ENCODE measurements at regions not wholly inside any gene's neighbourhood (a gene's known extent, or its start where the extent isn't known, plus 50 kb on each side); places are given as distances from the start of the nearest gene placed in this dataset.

DNA sequence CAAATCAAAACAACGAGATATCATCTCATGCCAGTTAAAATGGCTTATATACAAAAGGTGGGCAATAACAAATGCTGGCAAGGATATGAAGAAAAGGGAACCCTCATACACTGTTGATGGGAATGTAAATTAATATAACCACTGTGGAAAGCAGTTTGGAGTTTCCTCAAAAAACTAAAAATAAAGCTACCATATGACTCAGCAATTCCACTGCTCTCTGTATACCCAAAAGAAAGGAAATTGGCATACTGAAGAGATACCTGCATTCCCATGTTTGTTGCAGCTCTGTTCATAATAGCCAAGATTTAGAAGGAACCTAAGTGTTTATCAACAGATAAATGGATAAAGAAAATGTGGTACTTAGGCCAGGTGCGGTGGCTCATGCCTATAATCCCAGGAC is 124.8 kb downstream of the MSTN start:
- Histone ChIP-seq H3K4me3 (replicated peaks in 1 of 2; ENCODE audit: low read depth in 1 of 2, low read length in 2 of 2) (no peak overlapping the region), H3K27me3 (ENCODE audit: insufficient read depth, low read length) (no peaks in the 10 kb centered on the region), H4K20me1 (ENCODE audit: insufficient read depth) (no peaks in the 10 kb centered on the region), H3K27ac (ENCODE audit: low read depth, low read length) (no peak overlapping the region), H3K4me1 (ENCODE audit: control insufficient read depth in 1 of 2, insufficient read depth in 2 of 2, low read length in 2 of 2) (peaks cover 0 to 7% of the 10 kb centered on the region in 2 experiments; a peak in 2 of 4 replicates), H3K4me2 (ENCODE audit: low read length) (no peak overlapping the region), H3K9ac (ENCODE audit: low read length) (no peak overlapping the region), H3K36me3 (ENCODE audit: control insufficient read depth in 1 of 2, insufficient read depth in 2 of 2, low read length in 2 of 2) (no peaks in the 10 kb centered on the region), H3K9me3 (ENCODE audit: control insufficient read depth in 1 of 2, insufficient read depth in 1 of 2, low read depth in 1 of 2, low read length in 2 of 2) (no peaks in the 10 kb centered on the region; a peak in 2 of 4 replicates), H2AFZ (ENCODE audit: low read depth, low read length, poor library complexity, severe bottlenecking) (no peak overlapping the region), H3K9me2 (ENCODE audit: insufficient read depth) (no peaks in the 10 kb centered on the region), H3K79me2 (ENCODE audit: insufficient read depth, low read length) (no peaks in the 10 kb centered on the region)
- intact Hi-C loops (cut with micrococcal nuclease) = no loop called here
- ChIA-PET CTCF (no interaction called here), RAD21 (ENCODE audit: low non-redundant PET in 1 of 2, low total read pairs in 2 of 2, uncharacterized antibody in 2 of 2, unreplicated experiment in 2 of 2) (interaction anchor here in 1 of 2 experiments (0.7 kb wide), 1 partner anchor 138 kb away, joined by 3 read pairs; no protein-coding TSS in a partner anchor), POLR2A (no interaction called here)
- DNase-seq (ENCODE audit: low read depth, low spot score) = no peak
- BruUV-seq (replicated peaks) = no TSS peak
- no peak for ATAC-seq
- no peak for TF ChIP-seq TCF7L2 (IDR thresholded peaks at IDR 0.05; ENCODE audit: borderline replicate concordance, extremely low read depth, insufficient read depth, insufficient read length)
- TF ChIP-seq, protein P1, sequence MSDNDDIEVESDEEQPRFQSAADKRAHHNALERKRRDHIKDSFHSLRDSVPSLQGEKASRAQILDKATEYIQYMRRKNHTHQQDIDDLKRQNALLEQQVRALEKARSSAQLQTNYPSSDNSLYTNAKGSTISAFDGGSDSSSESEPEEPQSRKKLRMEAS (IDR thresholded peaks at IDR 0.05) = no peak
- no peak for TF ChIP-seq EGR1 (IDR thresholded peaks at IDR 0.05; ENCODE audit: low read depth)
- no peak for TF ChIP-seq JUND (IDR thresholded peaks at IDR 0.05)
- TF ChIP-seq, protein P2, sequence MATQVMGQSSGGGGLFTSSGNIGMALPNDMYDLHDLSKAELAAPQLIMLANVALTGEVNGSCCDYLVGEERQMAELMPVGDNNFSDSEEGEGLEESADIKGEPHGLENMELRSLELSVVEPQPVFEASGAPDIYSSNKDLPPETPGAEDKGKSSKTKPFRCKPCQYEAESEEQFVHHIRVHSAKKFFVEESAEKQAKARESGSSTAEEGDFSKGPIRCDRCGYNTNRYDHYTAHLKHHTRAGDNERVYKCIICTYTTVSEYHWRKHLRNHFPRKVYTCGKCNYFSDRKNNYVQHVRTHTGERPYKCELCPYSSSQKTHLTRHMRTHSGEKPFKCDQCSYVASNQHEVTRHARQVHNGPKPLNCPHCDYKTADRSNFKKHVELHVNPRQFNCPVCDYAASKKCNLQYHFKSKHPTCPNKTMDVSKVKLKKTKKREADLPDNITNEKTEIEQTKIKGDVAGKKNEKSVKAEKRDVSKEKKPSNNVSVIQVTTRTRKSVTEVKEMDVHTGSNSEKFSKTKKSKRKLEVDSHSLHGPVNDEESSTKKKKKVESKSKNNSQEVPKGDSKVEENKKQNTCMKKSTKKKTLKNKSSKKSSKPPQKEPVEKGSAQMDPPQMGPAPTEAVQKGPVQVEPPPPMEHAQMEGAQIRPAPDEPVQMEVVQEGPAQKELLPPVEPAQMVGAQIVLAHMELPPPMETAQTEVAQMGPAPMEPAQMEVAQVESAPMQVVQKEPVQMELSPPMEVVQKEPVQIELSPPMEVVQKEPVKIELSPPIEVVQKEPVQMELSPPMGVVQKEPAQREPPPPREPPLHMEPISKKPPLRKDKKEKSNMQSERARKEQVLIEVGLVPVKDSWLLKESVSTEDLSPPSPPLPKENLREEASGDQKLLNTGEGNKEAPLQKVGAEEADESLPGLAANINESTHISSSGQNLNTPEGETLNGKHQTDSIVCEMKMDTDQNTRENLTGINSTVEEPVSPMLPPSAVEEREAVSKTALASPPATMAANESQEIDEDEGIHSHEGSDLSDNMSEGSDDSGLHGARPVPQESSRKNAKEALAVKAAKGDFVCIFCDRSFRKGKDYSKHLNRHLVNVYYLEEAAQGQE (IDR thresholded peaks at IDR 0.05; ENCODE audit: low read depth) = no peak
- no peak for TF ChIP-seq POLR2AphosphoS5 (IDR thresholded peaks at IDR 0.05; ENCODE audit: low read depth, low read length)

Measured in HCT116 (cell line).